Vagina (tissue), 2 donors: ENCODE measurements at regions not wholly inside any gene's neighbourhood (a gene's known extent, or its start where the extent isn't known, plus 50 kb on each side); places are given as distances from the start of the nearest gene placed in this dataset.

Experiments
- DNase-seq, 2 donors: peaks; one replicate each; pipeline ENCODE4 v3.0.0-alpha.2; 2017; ENCODE audit errors: extremely low spot score in 2 of 2
- H3K27ac ChIP-seq: fragments of 200-600 bp; sonication (generic); one replicate; pipeline ENCODE4 v1.5.1; 2019
- H3K27me3 ChIP-seq: fragments of 200-600 bp; sonication (generic); one replicate; pipeline ENCODE4 v1.5.1; 2019
- H3K36me3 ChIP-seq, 2 donors: fragments of 200-600 bp; sonication (generic); one replicate each; pipeline ENCODE4 v1.5.1; 2017 to 2019
- H3K4me1 ChIP-seq: fragments of 200-600 bp; sonication (generic); one replicate; pipeline ENCODE4 v1.5.1; 2019
- H3K4me3 ChIP-seq, 2 donors: fragments of 200-600 bp; sonication (generic); 1 replicate in 1 of 2; 2 replicates in 1 of 2; pipeline ENCODE4 v1.5.1; 2016 to 2019
- H3K9me3 ChIP-seq: fragments of 200-600 bp; sonication (generic); one replicate; pipeline ENCODE4 v1.5.1; 2019
- CTCF ChIP-seq, 3 experiments: fragments of 450-650 bp in 2 of 3; fragments of 200-600 bp in 1 of 3; sonication (generic) in 1 of 3; IDR thresholded peaks; one replicate each; pipeline ENCODE4 v1.5.1; 2017 to 2019; ENCODE audit warnings: antibody characterized with exemption in 3 of 3, mild to moderate bottlenecking in 2 of 3, moderate library complexity in 2 of 3
- POLR2A ChIP-seq, 2 donors: fragments of 450-650 bp; IDR thresholded peaks; one replicate each; pipeline ENCODE4 v1.6.1; 2017; ENCODE audit warnings: antibody characterized with exemption in 2 of 2, mild to moderate bottlenecking in 2 of 2, moderate library complexity in 2 of 2
- POLR2AphosphoS5 ChIP-seq, 2 donors: sonication (generic); formaldehyde crosslinking; IDR thresholded peaks; one replicate each; pipeline ENCODE4 v1.9.0; 2017; ENCODE audit warnings: antibody characterized with exemption in 2 of 2, mild to moderate bottlenecking in 2 of 2, low read depth in 1 of 2; ENCODE audit not compliant: insufficient read depth in 1 of 2
- intact Hi-C: fragments of 100-400 bp; cut with DNase I; formaldehyde crosslinking; loops from one replicate; pipeline ENCODE4 v1.15.1; 2023

DNA sequence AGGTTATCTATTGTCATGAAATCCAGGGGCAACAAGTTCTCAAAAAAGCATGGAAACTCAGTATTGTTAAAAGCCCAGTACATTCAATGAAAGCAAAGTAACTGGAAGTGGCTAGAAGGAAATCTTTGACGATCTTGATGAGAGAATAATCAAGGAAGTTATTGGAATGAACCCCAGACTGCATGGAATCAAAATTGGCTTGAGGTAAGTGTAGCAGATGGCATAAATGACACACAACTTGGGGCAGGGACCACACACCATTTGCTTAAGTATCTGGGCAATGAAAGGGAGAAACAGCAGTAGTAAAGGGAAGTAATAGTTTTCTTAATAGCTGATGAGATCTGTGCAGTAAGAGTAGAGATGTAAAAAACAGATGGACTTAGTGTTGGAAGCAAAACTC is 238.0 kb downstream of the HS3ST3A1 start:
- Histone ChIP-seq H3K4me3 (no peak overlapping the region), H3K27me3 (no peaks in the 10 kb centered on the region), H3K4me1 (no peaks in the 10 kb centered on the region), H3K9me3 (no peaks in the 10 kb centered on the region), H3K27ac (no peak overlapping the region), H3K36me3 (no peaks in the 10 kb centered on the region)
- TF ChIP-seq CTCF (IDR thresholded peaks at IDR 0.05) (no peak), POLR2AphosphoS5 (IDR thresholded peaks at IDR 0.05; ENCODE audit: insufficient read depth in 1 of 2, low read depth in 1 of 2) (no peak), POLR2A (IDR thresholded peaks at IDR 0.05) (no peak)
- intact Hi-C loops: no loop called here
- DNase-seq: no peak

- Histone ChIP-seq H3K36me3 (no peaks in the 10 kb centered on the region), H3K27me3 (no peaks in the 10 kb centered on the region), H3K9me3 (no peaks in the 10 kb centered on the region), H3K4me1 (no peaks in the 10 kb centered on the region), H3K4me3 (no peak overlapping the region), H3K27ac (no peak overlapping the region)
- intact Hi-C loops: no loop called here
- no peak for DNase-seq
- TF ChIP-seq POLR2A (IDR thresholded peaks at IDR 0.05): no peak
- TF ChIP-seq POLR2AphosphoS5 (IDR thresholded peaks at IDR 0.05; ENCODE audit: insufficient read depth in 1 of 2, low read depth in 1 of 2): no peak
- TF ChIP-seq CTCF (IDR thresholded peaks at IDR 0.05): no peak
These were observed 239.2 kb downstream of the HS3ST3A1 start for GRCh38 chr17:13362341-13363122.

- intact Hi-C loops: no loop called here
- H3K27ac ChIP-seq: no peak overlapping the region
- no peaks in the 10 kb centered on the region for H3K27me3 ChIP-seq
- no peaks in the 10 kb centered on the region for H3K9me3 ChIP-seq
- H3K4me3 ChIP-seq: no peak overlapping the region
- no peaks in the 10 kb centered on the region for H3K4me1 ChIP-seq
- DNase-seq: no peak
- no peaks in the 10 kb centered on the region for H3K36me3 ChIP-seq
- TF ChIP-seq POLR2A (IDR thresholded peaks at IDR 0.05) (no peak), POLR2AphosphoS5 (IDR thresholded peaks at IDR 0.05; ENCODE audit: insufficient read depth in 1 of 2, low read depth in 1 of 2) (no peak), CTCF (IDR thresholded peaks at IDR 0.05) (no peak)
These were observed 242.0 kb downstream of the HS3ST3A1 start for GRCh38 chr17:13359774-13360173.

GRCh38 chr17:13355054-13355453 is 246.7 kb downstream of the HS3ST3A1 start:
- no peak for TF ChIP-seq POLR2AphosphoS5 (IDR thresholded peaks at IDR 0.05; ENCODE audit: insufficient read depth in 1 of 2, low read depth in 1 of 2)
- no peak for TF ChIP-seq CTCF (IDR thresholded peaks at IDR 0.05)
- TF ChIP-seq POLR2A (IDR thresholded peaks at IDR 0.05): no peak
- H3K27me3 ChIP-seq: no peaks in the 10 kb centered on the region
- H3K27ac ChIP-seq: no peak overlapping the region
- H3K36me3 ChIP-seq: no peaks in the 10 kb centered on the region
- no peaks in the 10 kb centered on the region for H3K9me3 ChIP-seq
- no peaks in the 10 kb centered on the region for H3K4me1 ChIP-seq
- no peak overlapping the region for H3K4me3 ChIP-seq
- intact Hi-C loops: no loop called here
- DNase-seq: no peak

DNA sequence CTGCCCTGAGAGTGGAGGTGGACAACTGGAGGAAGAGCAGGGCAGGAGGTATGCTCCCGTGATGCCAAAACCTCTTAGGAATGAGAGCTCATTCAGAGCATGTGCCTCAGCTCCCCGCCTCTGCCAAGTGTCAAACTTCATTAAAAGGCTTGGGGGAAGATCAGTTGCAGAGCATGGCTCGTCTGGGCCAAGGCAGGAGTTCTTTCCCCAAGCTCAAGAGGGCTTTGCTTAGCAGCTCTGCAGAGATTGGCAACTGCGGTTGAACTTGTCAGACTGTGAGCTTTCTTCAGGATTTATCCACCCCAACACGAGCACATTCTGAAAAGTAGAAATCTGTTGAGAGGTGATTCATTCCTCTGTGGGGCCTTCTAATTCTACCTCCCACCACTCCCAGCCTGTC is 248.1 kb downstream of the HS3ST3A1 start:
- no peak for TF ChIP-seq POLR2A (IDR thresholded peaks at IDR 0.05)
- TF ChIP-seq POLR2AphosphoS5 (IDR thresholded peaks at IDR 0.05; ENCODE audit: insufficient read depth in 1 of 2, low read depth in 1 of 2): no peak
- no peak for TF ChIP-seq CTCF (IDR thresholded peaks at IDR 0.05)
- Histone ChIP-seq H3K4me1 (no peaks in the 10 kb centered on the region), H3K4me3 (no peak overlapping the region), H3K27ac (no peak overlapping the region), H3K36me3 (no peaks in the 10 kb centered on the region), H3K9me3 (no peaks in the 10 kb centered on the region), H3K27me3 (no peaks in the 10 kb centered on the region)
- no peak for DNase-seq
- intact Hi-C loops: no loop called here
